ENCODE measurements at regions not wholly inside any gene's neighbourhood (a gene's known extent, or its start where the extent isn't known, plus 50 kb on each side); places are given as distances from the start of the nearest gene placed in this dataset.
A peak's percentile ranks its signal among the peaks of the same experiment; 100 is the strongest.

DNA sequence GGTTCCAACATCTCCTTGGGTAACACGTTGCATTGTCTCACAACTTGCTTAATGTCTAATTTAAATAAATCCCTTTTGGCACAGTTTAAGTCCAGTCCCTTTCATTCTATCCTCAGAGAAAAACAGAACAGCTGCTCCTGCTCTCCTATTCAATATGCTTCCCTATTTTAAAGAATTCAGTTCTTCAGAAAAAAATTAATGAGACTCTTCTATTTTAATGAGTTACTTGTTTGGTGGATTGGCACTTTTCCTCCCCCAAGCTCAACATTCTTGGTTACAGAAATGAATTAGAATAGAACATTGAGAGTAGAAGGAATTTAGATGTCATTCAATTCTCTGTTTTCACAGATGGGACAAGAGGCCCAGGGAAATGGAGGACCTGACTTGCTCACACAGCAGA is 116.9 kb upstream of the ATP8B1 start:
- peaks cover 8% of the 10 kb centered on the region for H3K4me1 ChIP-seq (ENCODE audit: control insufficient read depth, insufficient read depth, low read length)
- no peaks in the 10 kb centered on the region for H3K9me3 ChIP-seq (replicated peaks; ENCODE audit: control insufficient read depth, low read depth, low read length)
- no peak for DNase-seq
- WGBS (ENCODE audit: insufficient coverage) = 40% methylated on average over 1 of the region's 1 CpG
- H3K4me3 ChIP-seq (ENCODE audit: low read length) = no peak overlapping the region
- H3K27ac ChIP-seq (ENCODE audit: low read length) = no peak overlapping the region
- H3K36me3 ChIP-seq (ENCODE audit: control insufficient read depth, insufficient read depth, low read length) = no peaks in the 10 kb centered on the region
- H3K27me3 ChIP-seq (ENCODE audit: control insufficient read depth, insufficient read depth, low read length) = no peaks in the 10 kb centered on the region

DNA sequence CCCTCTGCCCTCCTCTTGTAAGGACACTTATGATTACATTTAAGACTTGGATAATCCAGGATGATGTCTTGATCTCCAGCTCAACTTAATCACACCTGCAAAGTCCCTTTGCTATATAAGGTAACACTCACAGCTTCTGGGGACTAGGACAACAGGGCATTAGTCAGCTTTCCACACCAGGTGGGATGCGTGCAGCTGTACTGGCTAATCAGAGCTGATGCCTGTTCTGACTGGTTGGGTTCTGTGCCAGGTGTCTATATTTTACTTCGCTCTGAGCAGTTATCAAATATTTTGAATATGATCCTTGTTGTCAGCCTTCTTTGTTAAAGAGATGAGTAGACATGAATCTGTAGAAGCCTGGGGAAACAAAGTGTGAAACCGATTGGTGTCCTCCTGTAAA is 115.5 kb upstream of the ATP8B1 start:
- no peak for DNase-seq
- Histone ChIP-seq H3K9me3 (replicated peaks; ENCODE audit: control insufficient read depth, low read depth, low read length) (no peaks in the 10 kb centered on the region), H3K4me1 (ENCODE audit: control insufficient read depth, insufficient read depth, low read length) (peaks cover 8% of the 10 kb centered on the region), H3K27ac (ENCODE audit: low read length) (no peak overlapping the region), H3K27me3 (ENCODE audit: control insufficient read depth, insufficient read depth, low read length) (no peaks in the 10 kb centered on the region), H3K36me3 (ENCODE audit: control insufficient read depth, insufficient read depth, low read length) (no peaks in the 10 kb centered on the region), H3K4me3 (ENCODE audit: low read length) (no peak overlapping the region)
- WGBS (ENCODE audit: insufficient coverage) = 72% methylated on average over 3 of the region's 3 CpGs

GRCh38 chr18:57916684-57917083 is 113.6 kb upstream of the ATP8B1 start:
- WGBS (ENCODE audit: insufficient coverage) = no CpG with 5 or more reads among the region's 3 CpGs
- Histone ChIP-seq H3K27ac (ENCODE audit: low read length) (no peak overlapping the region), H3K36me3 (ENCODE audit: control insufficient read depth, insufficient read depth, low read length) (no peaks in the 10 kb centered on the region), H3K4me1 (ENCODE audit: control insufficient read depth, insufficient read depth, low read length) (peaks cover 8% of the 10 kb centered on the region), H3K27me3 (ENCODE audit: control insufficient read depth, insufficient read depth, low read length) (no peaks in the 10 kb centered on the region), H3K4me3 (ENCODE audit: low read length) (no peak overlapping the region), H3K9me3 (replicated peaks; ENCODE audit: control insufficient read depth, low read depth, low read length) (no peaks in the 10 kb centered on the region)
- no peak for DNase-seq

GRCh38 chr18:57915865-57916582 is 112.9 kb upstream of the ATP8B1 start:
- WGBS (ENCODE audit: insufficient coverage) = 52% methylated on average over 4 of the region's 5 CpGs
- H3K9me3 ChIP-seq (replicated peaks; ENCODE audit: control insufficient read depth, low read depth, low read length) = no peaks in the 10 kb centered on the region
- peaks cover 9% of the 10 kb centered on the region for H3K4me1 ChIP-seq (ENCODE audit: control insufficient read depth, insufficient read depth, low read length)
- no peak overlapping the region for H3K4me3 ChIP-seq (ENCODE audit: low read length)
- no peaks in the 10 kb centered on the region for H3K36me3 ChIP-seq (ENCODE audit: control insufficient read depth, insufficient read depth, low read length)
- DNase-seq = peak; percentile 71
- H3K27ac ChIP-seq (ENCODE audit: low read length) = peak overlapping the region; percentile 2
- H3K27me3 ChIP-seq (ENCODE audit: control insufficient read depth, insufficient read depth, low read length) = no peaks in the 10 kb centered on the region

DNA sequence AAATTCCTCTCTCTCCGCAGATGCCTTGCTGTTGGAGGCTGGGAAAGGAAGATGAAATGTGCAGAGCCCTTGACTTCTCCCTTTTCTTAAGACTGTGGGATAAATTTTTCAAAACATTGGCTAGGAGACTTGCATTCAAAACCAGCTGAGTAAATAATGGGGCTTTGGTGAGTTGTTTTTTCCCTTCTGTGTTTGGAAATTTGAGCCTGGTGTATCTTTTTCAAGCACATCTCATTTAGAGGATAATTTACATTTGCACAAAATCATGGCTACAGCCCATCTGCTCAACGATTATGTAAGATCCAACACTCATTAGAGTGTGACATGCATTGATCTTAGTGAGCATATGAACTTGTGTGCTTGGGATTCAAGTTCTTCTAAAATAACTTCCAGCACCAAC is 112.1 kb upstream of the ATP8B1 start:
- Histone ChIP-seq H3K27me3 (ENCODE audit: control insufficient read depth, insufficient read depth, low read length) (no peaks in the 10 kb centered on the region), H3K27ac (ENCODE audit: low read length) (no peak overlapping the region)
- WGBS (ENCODE audit: insufficient coverage) = no CpG with 5 or more reads among the region's 2 CpGs

DNA sequence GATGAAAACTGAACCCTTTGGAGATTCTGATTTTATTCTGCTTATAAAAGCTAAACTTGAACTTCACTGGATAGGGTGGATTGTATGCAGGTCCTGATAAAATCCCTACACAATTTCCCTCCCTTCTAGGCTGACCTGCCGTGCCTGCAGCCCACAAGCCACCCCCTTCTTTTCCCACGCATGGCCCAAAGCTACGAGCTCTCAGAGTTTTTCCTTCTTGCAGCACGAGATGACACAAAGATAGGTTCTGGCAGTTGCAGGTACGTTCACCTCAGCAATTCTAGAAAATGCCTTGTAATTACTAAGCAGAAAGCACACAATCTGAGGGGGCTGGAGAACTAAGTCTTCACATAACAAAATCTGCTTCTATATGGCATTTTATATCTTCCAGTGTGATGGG is 110.6 kb upstream of the ATP8B1 start:
- no peaks in the 10 kb centered on the region for H3K27me3 ChIP-seq (ENCODE audit: control insufficient read depth, insufficient read depth, low read length)
- no peaks in the 10 kb centered on the region for H3K36me3 ChIP-seq (ENCODE audit: control insufficient read depth, insufficient read depth, low read length)
- DNase-seq = no peak
- no peak overlapping the region for H3K27ac ChIP-seq (ENCODE audit: low read length)
- no peak overlapping the region for H3K4me3 ChIP-seq (ENCODE audit: low read length)
- H3K4me1 ChIP-seq (ENCODE audit: control insufficient read depth, insufficient read depth, low read length) = peaks cover 12% of the 10 kb centered on the region
- 70% methylated on average over 4 of the region's 5 CpGs for WGBS (ENCODE audit: insufficient coverage)
- no peaks in the 10 kb centered on the region for H3K9me3 ChIP-seq (replicated peaks; ENCODE audit: control insufficient read depth, low read depth, low read length)

More for the DNA sequence above, 112.1 kb upstream of the ATP8B1 start:
- no peaks in the 10 kb centered on the region for H3K36me3 ChIP-seq (ENCODE audit: control insufficient read depth, insufficient read depth, low read length)
- peak; percentile 34 for DNase-seq
- peaks cover 12% of the 10 kb centered on the region for H3K4me1 ChIP-seq (ENCODE audit: control insufficient read depth, insufficient read depth, low read length)
- no peak overlapping the region for H3K4me3 ChIP-seq (ENCODE audit: low read length)
- no peaks in the 10 kb centered on the region for H3K9me3 ChIP-seq (replicated peaks; ENCODE audit: control insufficient read depth, low read depth, low read length)

- WGBS (ENCODE audit: insufficient coverage) = 76% methylated on average over 5 of the region's 7 CpGs
- H3K27ac ChIP-seq (ENCODE audit: low read length) = no peak overlapping the region
- peaks cover 3% of the 10 kb centered on the region for H3K27me3 ChIP-seq (ENCODE audit: control insufficient read depth, insufficient read depth, low read length)
- no peak for DNase-seq
- peaks cover 4% of the 10 kb centered on the region for H3K4me1 ChIP-seq (ENCODE audit: control insufficient read depth, insufficient read depth, low read length)
- no peak overlapping the region for H3K4me3 ChIP-seq (ENCODE audit: low read length)
- no peaks in the 10 kb centered on the region for H3K36me3 ChIP-seq (ENCODE audit: control insufficient read depth, insufficient read depth, low read length)
- H3K9me3 ChIP-seq (replicated peaks; ENCODE audit: control insufficient read depth, low read depth, low read length) = no peaks in the 10 kb centered on the region
Measured at GRCh38 chr18:57910817-57911216, 107.7 kb upstream of the ATP8B1 start.

- Histone ChIP-seq H3K27ac (ENCODE audit: low read length) (no peak overlapping the region), H3K9me3 (replicated peaks; ENCODE audit: control insufficient read depth, low read depth, low read length) (no peaks in the 10 kb centered on the region), H3K36me3 (ENCODE audit: control insufficient read depth, insufficient read depth, low read length) (no peaks in the 10 kb centered on the region), H3K27me3 (ENCODE audit: control insufficient read depth, insufficient read depth, low read length) (peaks cover 3% of the 10 kb centered on the region), H3K4me1 (ENCODE audit: control insufficient read depth, insufficient read depth, low read length) (peaks cover 4% of the 10 kb centered on the region), H3K4me3 (ENCODE audit: low read length) (no peak overlapping the region)
- no CpG with 5 or more reads among the region's 2 CpGs for WGBS (ENCODE audit: insufficient coverage)
- no peak for DNase-seq
Measured at GRCh38 chr18:57910134-57910533, 107.0 kb upstream of the ATP8B1 start.

- no peak for DNase-seq
- Histone ChIP-seq H3K9me3 (replicated peaks; ENCODE audit: control insufficient read depth, low read depth, low read length) (no peaks in the 10 kb centered on the region), H3K27ac (ENCODE audit: low read length) (no peak overlapping the region), H3K27me3 (ENCODE audit: control insufficient read depth, insufficient read depth, low read length) (peaks cover 3% of the 10 kb centered on the region), H3K4me1 (ENCODE audit: control insufficient read depth, insufficient read depth, low read length) (peaks cover 4% of the 10 kb centered on the region), H3K36me3 (ENCODE audit: control insufficient read depth, insufficient read depth, low read length) (no peaks in the 10 kb centered on the region), H3K4me3 (ENCODE audit: low read length) (no peak overlapping the region)
- 60% methylated on average over 1 of the region's 7 CpGs for WGBS (ENCODE audit: insufficient coverage)
Measured at GRCh38 chr18:57909620-57910019, 106.5 kb upstream of the ATP8B1 start.

DNA sequence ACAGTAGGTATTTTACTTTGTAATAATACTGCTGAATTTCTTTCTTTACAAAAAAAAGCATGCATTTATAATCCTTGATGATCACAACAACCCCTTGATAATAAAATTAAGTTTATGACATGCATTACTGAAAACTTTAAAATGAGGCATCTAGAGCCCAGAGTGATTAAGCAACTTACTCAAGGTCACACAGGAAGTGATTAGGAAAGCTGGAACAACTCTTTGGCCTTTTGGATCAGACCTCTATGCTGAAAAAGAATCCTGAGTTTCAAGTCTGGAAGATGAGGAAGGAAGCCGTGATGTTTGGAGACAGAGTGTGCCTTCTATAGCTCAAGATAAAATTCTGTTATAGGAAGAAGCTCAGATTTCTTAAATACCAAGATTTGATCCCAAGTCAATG is 105.0 kb upstream of the ATP8B1 start:
- Histone ChIP-seq H3K4me3 (ENCODE audit: low read length) (no peak overlapping the region), H3K36me3 (ENCODE audit: control insufficient read depth, insufficient read depth, low read length) (no peaks in the 10 kb centered on the region), H3K9me3 (replicated peaks; ENCODE audit: control insufficient read depth, low read depth, low read length) (no peaks in the 10 kb centered on the region), H3K27ac (ENCODE audit: low read length) (no peak overlapping the region), H3K27me3 (ENCODE audit: control insufficient read depth, insufficient read depth, low read length) (peaks cover 3% of the 10 kb centered on the region), H3K4me1 (ENCODE audit: control insufficient read depth, insufficient read depth, low read length) (peaks cover 4% of the 10 kb centered on the region)
- DNase-seq = no peak
- WGBS (ENCODE audit: insufficient coverage) = no CpG with 5 or more reads among the region's 1 CpG

GRCh38 chr18:57907550-57907949 is 104.4 kb upstream of the ATP8B1 start:
- no CpG with 5 or more reads among the region's 4 CpGs for WGBS (ENCODE audit: insufficient coverage)
- Histone ChIP-seq H3K4me3 (ENCODE audit: low read length) (no peak overlapping the region), H3K27ac (ENCODE audit: low read length) (no peak overlapping the region), H3K27me3 (ENCODE audit: control insufficient read depth, insufficient read depth, low read length) (peaks cover 3% of the 10 kb centered on the region), H3K4me1 (ENCODE audit: control insufficient read depth, insufficient read depth, low read length) (peaks cover 4% of the 10 kb centered on the region), H3K9me3 (replicated peaks; ENCODE audit: control insufficient read depth, low read depth, low read length) (no peaks in the 10 kb centered on the region), H3K36me3 (ENCODE audit: control insufficient read depth, insufficient read depth, low read length) (no peaks in the 10 kb centered on the region)
- DNase-seq = no peak
